ENCODE measurements at regions not wholly inside any gene's neighbourhood (a gene's known extent, or its start where the extent isn't known, plus 50 kb on each side); places are given as distances from the start of the nearest gene placed in this dataset.
"Not testable (repeated sequence)": the region's sequence is repeated elsewhere in the genome, so short reads cannot be mapped to it uniquely, and the experiment has no call there.

GRCh38 chr4:27075603-27076002, 215.0 kb downstream of the STIM2 start:
- not testable (repeated sequence) for TF ChIP-seq CTCF (IDR thresholded peaks at IDR 0.05; ENCODE audit: insufficient read depth, low read depth, low read length); EZH2 (IDR thresholded peaks at IDR 0.05; ENCODE audit: insufficient read depth, low read length)

All from astrocyte (in vitro differentiated cells and primary cell).